Heart left ventricle (tissue), 13 donors: ENCODE measurements at regions not wholly inside any gene's neighbourhood (a gene's known extent, or its start where the extent isn't known, plus 50 kb on each side); places are given as distances from the start of the nearest gene placed in this dataset.

Experiments used
- CTCF ChIP-seq, 12 donors: fragments of 200-600 bp; sonication (generic) in 4 of 12; IDR thresholded peaks; one replicate each; pipeline versions ENCODE4 v1.5.0 to v1.8.0; 2018 to 2022; ENCODE audit warnings: antibody characterized with exemption in 12 of 12, mild to moderate bottlenecking in 5 of 12
- POLR2A ChIP-seq, 2 donors: fragments of 450-650 bp; IDR thresholded peaks; one replicate each; pipeline ENCODE4 v1.6.1; 2017; ENCODE audit warnings: antibody characterized with exemption in 2 of 2, mild to moderate bottlenecking in 2 of 2, moderate library complexity in 2 of 2
- donor health status: ischemic (EF 13 %, LVEDD 7.1; RV severe dilation, severe dysfunction).
- donor health status: DM: no; HTN: yes; CAD: no.
- donor health status: DM: no; HTN: no; CAD: no.
- donor health status: ischemic (EF 25% LVEDD 6.9; RV normal size, moderate dysfunction).
- donor health status: ischemic (EF 25% LVEDD 5.7; RV mildly dilated, moderate dysfunction).
- donor health status: ischemic (EF 35%, LVEDD 5.7; RV mildly dilated, moderate dysfunction).
- donor health status: nonischemic (EF 11% LVEDD 7.7; RV severe dilation, severe dysfunction).
- donor health status: DM: yes; HTN: yes; CAD: no.
- donor health status: PGD.
- donor health status: ischemic (EF 29% LVEDD 5.4; RV normal size, mild dysfunction).
- donor health status: nonischemic (EF 23%, LVEDD 6.1; RV moderate dilation, normal function).

GRCh38 chr15:45885801-45886200 lies 251.0 kb downstream of the SQOR start:
- TF ChIP-seq POLR2A (IDR thresholded peaks at IDR 0.05): no peak
- no peak for TF ChIP-seq CTCF (IDR thresholded peaks at IDR 0.05)
